ENCODE measurements at regions not wholly inside any gene's neighbourhood (a gene's known extent, or its start where the extent isn't known, plus 50 kb on each side); places are given as distances from the start of the nearest gene placed in this dataset.

DNA sequence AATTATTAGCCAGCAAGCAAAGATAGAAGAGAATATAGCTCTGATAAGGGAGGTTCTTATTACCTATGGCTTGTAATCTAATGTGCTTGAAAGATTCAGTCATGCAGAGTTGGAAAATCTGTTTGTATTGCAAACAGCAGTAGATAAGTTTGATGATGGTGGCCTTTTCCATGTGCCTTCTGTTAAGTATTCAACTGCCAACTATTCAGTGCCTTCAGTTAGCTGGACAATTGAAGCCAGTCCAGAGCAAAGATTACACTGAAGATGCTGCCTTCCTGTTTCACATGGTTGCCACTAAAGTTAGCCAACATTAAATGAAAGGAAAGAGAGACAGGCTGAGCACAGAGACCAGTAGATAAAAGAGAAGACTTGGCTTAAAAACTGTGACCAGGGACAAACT lies 92.7 kb upstream of the SLC38A2 start:
- POLR2A ChIA-PET = no interaction called here

DNA sequence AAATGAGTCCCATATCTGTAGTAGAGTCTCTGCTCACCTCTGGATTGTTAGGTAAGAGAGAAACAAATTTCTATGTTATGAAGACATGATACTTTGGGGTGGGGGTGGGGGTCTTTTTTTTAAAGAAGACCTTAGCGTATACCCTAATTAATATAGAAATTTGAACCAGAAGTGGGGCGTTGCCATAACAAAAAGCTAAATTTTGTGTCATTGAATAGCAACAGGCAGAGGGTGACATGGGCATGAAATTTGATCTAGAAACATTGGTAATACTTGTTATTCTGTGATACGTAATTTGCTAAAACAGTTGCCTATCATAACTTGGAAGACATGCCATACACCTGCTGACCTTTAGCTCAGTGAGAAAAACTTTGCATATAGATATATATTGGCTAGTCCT lies 92.3 kb upstream of the SLC38A2 start:
- no peak overlapping the region for H3K4me3 Mint-ChIP-seq
- peaks cover 36% of the 10 kb centered on the region for H3K4me1 Mint-ChIP-seq
- CTCF ChIA-PET = no interaction called here
- no peaks in the 10 kb centered on the region for H3K9me3 Mint-ChIP-seq
- DNase-seq = no peak
- no peaks in the 10 kb centered on the region for H3K27me3 Mint-ChIP-seq
- no peaks in the 10 kb centered on the region for H3K36me3 Mint-ChIP-seq (ENCODE audit: low read depth)
- H3K27ac Mint-ChIP-seq = no peak overlapping the region
- intact Hi-C loops (cut with micrococcal nuclease) = no loop called here
- TF ChIP-seq, protein P1, sequence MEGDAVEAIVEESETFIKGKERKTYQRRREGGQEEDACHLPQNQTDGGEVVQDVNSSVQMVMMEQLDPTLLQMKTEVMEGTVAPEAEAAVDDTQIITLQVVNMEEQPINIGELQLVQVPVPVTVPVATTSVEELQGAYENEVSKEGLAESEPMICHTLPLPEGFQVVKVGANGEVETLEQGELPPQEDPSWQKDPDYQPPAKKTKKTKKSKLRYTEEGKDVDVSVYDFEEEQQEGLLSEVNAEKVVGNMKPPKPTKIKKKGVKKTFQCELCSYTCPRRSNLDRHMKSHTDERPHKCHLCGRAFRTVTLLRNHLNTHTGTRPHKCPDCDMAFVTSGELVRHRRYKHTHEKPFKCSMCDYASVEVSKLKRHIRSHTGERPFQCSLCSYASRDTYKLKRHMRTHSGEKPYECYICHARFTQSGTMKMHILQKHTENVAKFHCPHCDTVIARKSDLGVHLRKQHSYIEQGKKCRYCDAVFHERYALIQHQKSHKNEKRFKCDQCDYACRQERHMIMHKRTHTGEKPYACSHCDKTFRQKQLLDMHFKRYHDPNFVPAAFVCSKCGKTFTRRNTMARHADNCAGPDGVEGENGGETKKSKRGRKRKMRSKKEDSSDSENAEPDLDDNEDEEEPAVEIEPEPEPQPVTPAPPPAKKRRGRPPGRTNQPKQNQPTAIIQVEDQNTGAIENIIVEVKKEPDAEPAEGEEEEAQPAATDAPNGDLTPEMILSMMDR (IDR thresholded peaks at IDR 0.05) = no peak
- POLR2A ChIA-PET = no interaction called here
- no peak for ATAC-seq (ENCODE audit: low read depth)

More for the DNA sequence above, 92.7 kb upstream of the SLC38A2 start:
- Mint-ChIP-seq H3K4me3 (no peak overlapping the region), H3K27me3 (no peaks in the 10 kb centered on the region), H3K36me3 (ENCODE audit: low read depth) (no peaks in the 10 kb centered on the region), H3K4me1 (peaks cover 36% of the 10 kb centered on the region), H3K27ac (no peak overlapping the region), H3K9me3 (no peaks in the 10 kb centered on the region)
- ATAC-seq (ENCODE audit: low read depth) (no peak), DNase-seq (no peak)
- TF ChIP-seq, protein P1 (IDR thresholded peaks at IDR 0.05) = no peak
- CTCF ChIA-PET = no interaction called here
- intact Hi-C loops (cut with micrococcal nuclease) = no loop called here

- DNase-seq (no peak), ATAC-seq (ENCODE audit: low read depth) (no peak)
- peaks cover 53% of the 10 kb centered on the region for H3K4me1 Mint-ChIP-seq
- H3K27me3 Mint-ChIP-seq = no peaks in the 10 kb centered on the region
- intact Hi-C loops (cut with micrococcal nuclease) = no loop called here
- no peak overlapping the region for H3K4me3 Mint-ChIP-seq
- ChIA-PET POLR2A (no interaction called here), CTCF (no interaction called here)
- TF ChIP-seq, protein P1 (IDR thresholded peaks at IDR 0.05) = no peak
- no peaks in the 10 kb centered on the region for H3K9me3 Mint-ChIP-seq
- H3K36me3 Mint-ChIP-seq (ENCODE audit: low read depth) = no peaks in the 10 kb centered on the region
- H3K27ac Mint-ChIP-seq = no peak overlapping the region
These were observed 90.2 kb upstream of the SLC38A2 start for GRCh38 chr12:46462641-46463355.

- intact Hi-C loops (cut with micrococcal nuclease) = no loop called here
- CTCF ChIA-PET = no interaction called here
- no peaks in the 10 kb centered on the region for H3K9me3 Mint-ChIP-seq
- TF ChIP-seq, protein P1 (IDR thresholded peaks at IDR 0.05) = no peak
- ATAC-seq (ENCODE audit: low read depth) (no peak), DNase-seq (no peak)
- no peak overlapping the region for H3K4me3 Mint-ChIP-seq
- H3K4me1 Mint-ChIP-seq = peaks cover 52% of the 10 kb centered on the region
- no peaks in the 10 kb centered on the region for H3K36me3 Mint-ChIP-seq (ENCODE audit: low read depth)
- no peak overlapping the region for H3K27ac Mint-ChIP-seq
- POLR2A ChIA-PET = no interaction called here
- H3K27me3 Mint-ChIP-seq = no peaks in the 10 kb centered on the region
These were observed 89.5 kb upstream of the SLC38A2 start for GRCh38 chr12:46461907-46462640.

DNA sequence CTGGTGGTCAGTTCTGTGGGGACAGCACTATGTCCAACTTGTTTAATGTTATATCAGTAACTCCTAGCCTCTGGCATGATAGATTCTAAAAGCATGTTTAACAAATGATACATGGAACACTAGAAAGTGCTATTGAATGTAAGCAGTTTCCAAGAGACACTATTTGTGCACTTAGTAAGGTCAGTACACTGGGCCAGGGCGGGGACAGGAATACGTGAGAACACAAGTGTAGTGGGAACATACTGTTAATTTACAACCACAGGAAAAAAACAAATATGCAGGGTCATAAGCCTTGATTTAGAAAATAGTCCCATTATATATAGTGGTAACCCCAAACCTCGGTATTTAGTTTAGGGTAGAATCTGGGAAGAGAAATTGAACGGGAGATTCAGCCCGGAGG lies 88.9 kb upstream of the SLC38A2 start:
- peaks cover 55% of the 10 kb centered on the region for H3K4me1 Mint-ChIP-seq
- H3K27me3 Mint-ChIP-seq = no peaks in the 10 kb centered on the region
- CTCF ChIA-PET = no interaction called here
- ATAC-seq (ENCODE audit: low read depth) (no peak), DNase-seq (no peak)
- H3K36me3 Mint-ChIP-seq (ENCODE audit: low read depth) = no peaks in the 10 kb centered on the region
- POLR2A ChIA-PET = interaction anchor here (1.9 kb wide), 1 partner anchor 9 kb away, joined by 12 read pairs; no protein-coding TSS in a partner anchor
- intact Hi-C loops (cut with micrococcal nuclease) = no loop called here
- H3K27ac Mint-ChIP-seq = peak overlapping the region; percentile 46
- H3K9me3 Mint-ChIP-seq = no peaks in the 10 kb centered on the region
- TF ChIP-seq, protein P1 (IDR thresholded peaks at IDR 0.05) = no peak
- H3K4me3 Mint-ChIP-seq = no peak overlapping the region
